SIG-M5 treated with dmso at 0.1 percent for 504 hours (cell line): ENCODE measurements at regions not wholly inside any gene's neighbourhood (a gene's known extent, or its start where the extent isn't known, plus 50 kb on each side); places are given as distances from the start of the nearest gene placed in this dataset.

Experiments used
- DNase-seq: peaks from one replicate; lab custom pipeline; 2025; ENCODE audit not compliant: unreplicated experiment; lab: John Stamatoyannopoulos, UW

DNA sequence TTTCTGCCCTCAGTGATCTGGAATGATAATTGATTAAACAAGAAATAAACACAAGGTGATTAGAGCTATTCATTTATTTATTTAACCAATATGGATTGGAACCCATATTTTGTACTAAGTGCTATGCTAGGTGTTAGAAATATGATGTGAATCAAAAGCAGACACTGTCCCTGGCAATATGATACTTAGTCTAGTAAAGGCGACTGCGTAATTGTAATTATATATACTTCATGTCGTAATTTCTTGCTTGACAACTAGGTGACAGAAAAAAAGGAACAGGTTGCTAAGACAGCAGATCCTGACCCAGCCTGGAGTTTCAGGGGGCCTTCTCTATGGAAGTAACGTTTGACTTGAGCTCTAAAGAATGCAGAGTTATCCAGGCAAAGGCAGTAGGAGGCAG lies 236.5 kb upstream of the F9 start:
- no peak for DNase-seq

DNA sequence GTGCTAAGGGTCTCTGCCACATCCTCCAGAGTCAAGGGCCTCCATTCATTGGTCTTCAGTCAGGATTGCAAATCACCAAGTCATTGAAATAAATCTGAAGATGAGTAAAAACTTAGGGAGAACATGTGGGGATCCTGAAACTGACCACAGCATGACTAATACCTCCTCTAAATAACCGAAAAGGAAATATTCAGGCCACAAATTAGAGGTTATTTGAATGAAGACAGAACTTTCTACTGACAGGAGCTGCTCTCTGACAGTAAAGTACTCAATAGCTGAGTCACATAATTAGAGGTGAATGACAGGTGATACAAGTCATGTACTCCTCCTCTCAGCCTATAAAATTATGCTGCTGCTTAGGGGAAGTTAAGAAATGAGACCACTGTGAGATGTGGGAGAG lies 240.2 kb upstream of the F9 start:
- no peak for DNase-seq

DNA sequence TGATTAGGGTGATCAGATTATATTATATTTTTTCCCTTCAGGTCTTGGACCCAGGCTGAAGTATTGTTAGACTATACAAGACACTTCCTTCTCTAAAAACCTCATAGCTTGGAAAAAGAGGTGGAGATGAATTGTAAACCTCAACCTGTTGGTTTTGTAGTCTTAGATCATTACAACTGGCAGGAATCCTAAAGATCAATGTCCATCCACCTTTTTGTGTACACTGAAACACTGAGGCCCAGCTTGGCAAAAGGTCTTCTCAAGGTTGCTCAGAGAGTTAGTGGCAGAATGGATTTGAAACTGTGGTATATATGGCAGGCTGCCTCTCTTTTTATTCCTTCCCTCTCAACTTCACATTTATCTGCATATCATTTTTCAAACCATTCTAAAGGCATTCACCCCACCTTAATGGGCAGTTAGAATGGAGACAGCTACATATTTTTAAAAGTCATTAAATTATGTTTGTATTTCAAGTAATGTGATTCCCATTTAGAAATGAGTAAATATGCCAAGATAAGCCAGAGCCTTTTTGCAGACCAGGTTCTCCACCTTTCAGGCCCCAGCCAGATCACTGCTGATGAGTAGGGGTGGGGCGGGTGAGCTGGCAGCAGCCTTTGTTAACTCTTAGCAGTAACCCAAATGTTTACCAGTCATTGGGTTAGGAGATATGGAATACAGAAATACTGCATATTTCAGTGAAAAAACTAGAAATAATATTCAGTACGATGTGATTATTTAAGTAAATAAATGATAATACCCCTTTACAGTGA lies 243.2 kb upstream of the F9 start:
- DNase-seq = no peak

DNA sequence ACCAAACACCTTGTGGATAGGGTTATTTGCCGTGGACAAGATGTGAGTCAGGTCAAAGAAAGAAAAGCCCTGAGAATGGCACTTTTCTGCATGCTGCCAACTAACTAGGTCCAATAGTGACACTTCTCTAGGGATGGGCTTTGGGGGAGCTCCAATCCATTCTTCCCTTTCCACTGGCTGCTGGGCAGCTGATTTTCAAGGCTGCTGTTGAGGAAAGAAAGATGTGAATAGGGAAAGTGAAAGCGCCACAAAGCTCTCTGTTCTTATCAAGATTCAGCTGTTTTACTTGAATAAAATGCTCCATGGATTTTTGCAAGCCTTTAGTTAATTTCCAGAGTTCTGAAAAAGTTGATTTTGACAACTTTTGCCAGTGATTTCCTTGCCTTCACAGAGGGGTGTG lies 244.2 kb upstream of the F9 start:
- DNase-seq = no peak

DNA sequence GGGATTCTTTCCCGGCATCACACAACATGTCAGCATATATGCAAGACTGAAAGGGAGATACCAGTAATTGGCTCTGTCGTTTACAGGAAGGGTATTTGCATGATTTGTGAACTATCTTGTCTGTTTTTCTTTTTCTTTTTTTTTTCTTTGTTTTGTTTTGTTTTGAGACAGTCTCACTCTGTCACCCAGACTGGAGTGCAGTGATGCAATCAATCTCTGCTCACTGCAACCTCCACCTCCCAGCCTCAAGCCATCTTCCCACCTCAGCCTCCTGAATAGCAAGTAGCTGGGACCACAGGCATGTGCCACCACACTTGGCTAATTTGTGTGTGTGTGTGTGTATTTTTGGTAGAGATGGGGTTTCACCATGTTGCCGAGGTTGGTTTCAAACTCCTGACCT lies 262.7 kb upstream of the F9 start:
- DNase-seq = no peak

DNA sequence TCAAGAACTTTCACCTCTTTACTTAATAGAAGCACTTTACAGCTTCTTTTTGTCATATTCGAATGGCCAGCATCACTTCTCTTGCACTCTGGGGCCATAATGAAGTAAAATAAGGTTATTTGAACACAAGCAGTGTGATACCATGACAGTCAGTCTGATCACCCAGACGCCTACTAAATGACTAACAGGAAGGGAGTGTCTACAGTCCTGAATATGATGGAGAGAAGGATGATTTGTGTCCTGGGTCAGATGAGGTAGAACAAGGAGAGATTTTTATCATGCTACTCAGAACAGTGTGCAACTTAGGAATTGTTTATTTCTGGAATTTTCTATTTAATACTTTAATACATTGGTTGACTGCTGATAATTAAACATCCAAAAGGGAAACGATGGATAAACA lies 284.2 kb upstream of the F9 start:
- no peak for DNase-seq

DNA sequence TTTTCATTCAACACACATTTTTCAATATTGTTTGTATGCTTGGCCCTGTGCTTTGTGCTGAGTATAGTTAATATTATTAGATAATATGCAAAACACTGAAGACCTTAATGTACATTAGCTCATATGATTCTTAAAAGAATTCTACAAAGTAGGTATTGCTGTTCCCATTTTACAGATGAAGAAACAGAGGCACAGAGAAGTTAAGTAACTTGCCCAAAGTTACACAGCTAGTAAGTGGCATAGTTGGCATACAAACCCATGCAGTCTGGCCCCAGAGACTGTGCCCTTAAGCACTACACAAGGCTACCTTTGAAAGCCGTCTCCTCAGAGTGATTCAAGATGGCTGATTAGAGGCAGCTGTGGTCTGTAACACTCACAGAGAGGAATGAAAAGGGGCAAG lies 293.4 kb upstream of the F9 start:
- DNase-seq = no peak

DNA sequence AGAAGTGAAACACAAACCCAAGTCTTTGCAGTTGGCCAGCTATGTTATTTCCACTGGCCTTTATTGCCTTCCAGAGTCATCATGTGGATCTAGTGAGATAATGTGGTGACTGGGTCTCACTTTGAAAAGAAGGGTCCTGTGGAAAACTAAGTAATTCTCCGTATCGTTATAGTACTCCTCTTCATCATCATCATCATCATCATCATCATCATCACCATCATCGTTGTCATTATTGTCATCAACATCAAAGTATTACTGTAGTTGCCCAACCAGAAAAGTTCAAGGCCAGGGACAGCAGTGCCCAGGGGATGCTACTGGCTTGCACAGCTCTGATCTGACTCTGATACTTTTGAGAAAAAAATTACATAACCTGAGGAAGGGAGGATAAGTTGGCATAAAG lies 295.6 kb upstream of the F9 start:
- DNase-seq = no peak

DNA sequence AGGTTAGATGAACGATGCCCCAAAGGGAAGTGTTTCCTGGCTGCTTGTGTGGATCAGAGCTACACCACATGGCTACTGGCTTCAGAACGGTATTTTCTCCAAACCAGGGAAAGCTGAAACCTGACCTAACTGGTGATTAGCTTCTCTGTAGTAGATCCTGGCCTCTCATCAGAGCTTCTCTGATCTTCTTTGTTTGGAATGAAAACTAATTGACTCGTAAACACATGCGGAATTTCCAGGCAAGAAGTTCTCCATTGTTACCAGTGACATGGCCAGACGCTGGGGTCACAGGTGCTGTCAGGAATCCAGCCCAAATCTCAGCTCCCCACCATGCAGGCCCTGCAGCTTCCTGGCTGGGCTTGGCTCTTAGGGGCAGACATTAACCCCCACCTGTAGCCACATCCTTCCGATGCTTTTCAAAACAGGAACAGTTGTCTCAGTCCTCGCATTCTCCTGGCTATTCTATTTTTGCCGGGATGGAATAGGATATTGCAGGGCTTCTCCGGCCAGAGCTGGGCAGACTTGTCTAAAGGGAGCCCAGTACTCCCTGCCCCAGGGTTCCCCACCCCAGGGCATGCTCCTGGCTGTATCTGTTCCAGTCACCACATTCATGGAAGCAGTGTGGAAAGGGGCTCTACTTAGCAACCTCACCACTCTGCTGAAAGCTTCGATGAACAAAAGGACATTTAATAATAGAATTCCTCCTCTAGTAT lies 305.4 kb upstream of the F9 start:
- no peak for DNase-seq

DNA sequence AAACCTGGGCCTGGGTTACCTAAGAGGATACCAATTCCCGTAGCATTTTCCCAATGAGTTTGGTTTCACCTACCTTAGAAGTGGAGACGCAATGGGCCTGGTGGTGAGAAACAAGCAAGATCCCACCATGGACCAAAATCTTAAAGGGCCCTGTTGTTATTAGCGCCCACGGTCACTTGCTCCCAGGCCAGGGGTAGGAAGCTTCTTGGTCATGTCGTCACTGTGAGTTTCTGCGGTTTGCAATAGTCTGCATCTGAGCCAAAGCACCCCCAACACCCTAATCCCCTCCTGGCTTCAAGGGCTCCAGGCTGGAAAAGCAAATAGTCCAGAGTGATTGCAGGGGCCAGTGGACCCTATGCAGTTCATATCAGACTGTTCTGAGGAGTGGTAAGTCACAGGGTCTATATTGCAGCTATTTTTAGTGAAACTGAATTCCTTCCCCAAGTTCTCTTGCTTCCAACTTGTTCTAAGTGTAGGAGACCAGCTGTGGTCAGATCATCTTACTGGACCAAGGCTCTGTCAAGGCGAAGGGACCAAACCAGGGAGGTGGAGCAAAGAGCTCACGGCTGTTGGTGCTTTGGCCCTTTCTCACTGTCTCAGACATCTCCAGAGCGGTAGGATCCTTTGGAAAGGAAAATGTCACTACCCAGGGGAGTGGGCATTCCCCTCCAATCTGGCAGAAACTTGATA lies 307.9 kb upstream of the F9 start:
- DNase-seq = no peak

DNA sequence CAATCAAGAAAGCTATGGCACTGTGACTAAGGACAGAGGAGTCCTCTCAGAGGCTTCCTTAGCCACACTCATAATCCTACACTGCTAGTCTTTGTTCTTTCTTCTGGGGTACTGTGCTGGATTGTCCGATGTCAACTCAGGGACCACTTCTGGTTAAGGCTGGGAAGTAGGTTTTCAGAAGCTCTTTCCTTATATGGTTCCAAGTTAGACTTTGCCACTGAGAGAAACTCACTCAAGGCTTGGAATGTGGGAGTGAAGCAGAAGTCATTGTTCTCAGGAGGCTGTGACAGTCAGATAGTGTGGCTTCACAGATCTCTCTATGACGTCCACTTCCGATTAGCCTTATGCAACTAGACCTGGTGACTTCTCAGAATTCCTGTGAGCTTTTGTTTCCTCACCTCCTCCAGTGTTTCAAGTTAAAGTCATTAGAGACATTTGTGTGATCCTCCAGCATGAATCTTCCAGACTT lies 317.3 kb upstream of the F9 start:
- no peak for DNase-seq

DNA sequence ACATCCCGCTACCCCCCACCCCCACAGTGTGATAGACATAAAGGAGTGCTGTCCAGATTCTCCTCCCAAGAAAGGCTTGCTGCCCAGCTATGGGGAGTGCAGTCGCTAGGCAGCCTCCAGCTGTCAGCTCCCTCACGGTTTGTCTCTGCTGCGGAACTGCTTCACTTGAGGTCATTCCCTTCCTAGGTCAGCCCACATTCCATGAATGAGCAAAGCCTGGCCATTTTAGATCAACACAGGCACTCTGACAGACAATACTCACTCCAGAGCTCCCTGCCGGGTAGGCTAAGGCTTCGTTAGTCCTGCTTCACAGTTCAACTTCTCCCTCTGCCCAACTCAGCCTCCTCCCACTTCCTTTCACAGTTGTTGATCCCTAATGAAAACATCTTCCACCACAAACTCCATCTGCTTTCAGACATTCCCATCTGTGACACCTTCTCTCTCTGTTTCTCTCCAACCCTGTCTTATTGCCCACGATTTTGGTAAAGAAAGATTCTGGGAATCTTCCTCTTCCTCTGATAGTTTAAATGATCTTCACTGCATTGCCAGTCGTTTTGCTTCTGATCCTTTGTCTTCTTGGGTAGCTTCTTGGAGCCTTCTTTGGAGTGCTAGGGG lies 318.9 kb upstream of the F9 start:
- no peak for DNase-seq

DNA sequence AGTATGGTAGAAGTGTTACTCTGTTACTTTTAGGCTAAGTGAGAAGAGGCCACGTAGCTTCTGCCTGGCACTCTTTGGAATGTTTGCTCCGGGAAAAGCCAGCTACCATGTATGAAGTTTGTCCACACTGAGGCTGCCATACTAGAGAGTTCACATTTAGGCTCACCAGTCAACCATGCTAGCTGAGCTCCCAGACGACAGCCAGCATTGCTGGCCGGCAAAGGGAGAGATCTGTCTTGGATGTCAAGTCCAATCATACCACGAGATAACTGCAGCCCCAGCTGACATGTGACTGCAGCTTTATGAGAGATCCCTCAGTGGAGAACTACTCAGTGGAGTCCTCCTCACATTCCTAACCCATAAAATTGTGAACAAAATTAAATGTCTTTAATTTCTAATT lies 321.2 kb upstream of the F9 start:
- no peak for DNase-seq

DNA sequence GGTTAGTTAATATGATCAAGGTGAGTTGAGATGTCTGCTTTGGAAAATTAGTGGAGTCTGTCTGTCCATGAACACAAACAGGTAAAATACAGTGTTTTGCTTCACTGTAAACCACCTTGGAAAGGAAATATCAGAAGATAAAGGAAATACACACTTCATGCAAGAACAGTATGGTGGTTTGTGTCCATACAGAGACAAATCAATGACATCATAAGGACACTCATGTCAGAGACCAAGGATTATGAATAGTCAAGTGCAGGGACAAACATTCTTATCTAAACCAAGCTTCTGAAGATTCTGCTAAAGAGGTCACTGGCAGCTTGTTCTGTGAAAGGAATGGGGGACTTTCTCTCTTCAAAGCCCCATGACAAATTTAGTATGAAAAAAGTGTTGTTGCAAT lies 322.9 kb upstream of the F9 start:
- DNase-seq = no peak

DNA sequence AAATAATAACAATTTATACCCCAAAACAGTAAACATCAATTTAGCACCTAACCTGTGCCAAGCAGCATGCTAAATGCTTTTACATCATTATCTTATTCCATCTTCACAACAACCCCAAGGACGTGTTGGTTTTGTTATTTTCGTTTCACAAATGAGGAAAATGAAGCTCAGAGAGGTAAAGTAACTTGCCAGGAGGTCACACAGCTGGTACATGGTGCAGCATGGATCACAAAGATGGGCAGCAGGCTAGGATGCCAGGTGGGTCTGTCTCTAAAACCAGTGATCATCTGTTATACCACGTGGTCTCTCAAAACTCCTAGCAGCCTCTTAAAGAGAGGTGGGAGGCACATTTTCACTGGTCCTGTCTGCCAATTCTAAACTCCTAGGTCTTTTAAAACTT lies 323.6 kb upstream of the F9 start:
- DNase-seq = no peak

DNA sequence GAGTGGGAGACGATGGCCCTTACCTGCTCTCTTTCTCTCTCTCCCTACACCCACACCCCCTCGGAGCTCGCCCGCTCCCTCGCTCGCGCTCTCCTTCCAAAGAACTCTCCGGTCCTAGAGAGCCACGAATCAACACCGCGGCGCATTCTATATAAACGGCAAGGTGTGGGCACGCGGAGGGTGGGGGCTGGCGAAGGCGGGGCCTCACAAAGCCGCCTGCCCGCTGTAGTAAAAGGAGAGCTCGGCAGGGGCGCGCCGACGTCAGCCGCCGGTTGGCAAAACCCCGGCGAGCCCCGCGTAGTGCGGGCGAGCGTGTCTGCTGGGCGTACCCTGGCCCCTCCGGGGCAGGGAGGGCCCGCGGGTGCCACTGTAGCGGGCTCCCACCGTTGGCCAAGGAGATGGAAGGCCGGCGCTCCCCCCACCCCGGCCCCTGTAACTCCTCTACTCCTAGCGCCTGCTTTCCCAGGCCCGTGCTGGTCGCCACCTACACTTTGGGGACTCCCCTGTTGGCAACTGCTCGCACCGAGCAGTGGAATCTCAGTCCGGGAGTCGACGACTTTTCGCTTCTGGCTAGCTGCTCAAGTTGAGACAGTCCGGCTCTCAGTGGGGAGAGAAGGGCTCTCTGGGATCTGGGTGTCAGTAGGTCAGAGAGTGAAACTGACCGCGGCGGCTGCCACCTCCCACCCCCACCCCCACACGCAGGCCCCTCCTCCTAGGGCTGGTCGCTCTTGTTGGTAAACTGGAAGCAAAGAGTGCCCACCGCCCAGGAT lies 325.5 kb upstream of the F9 start:
- no peak for DNase-seq

DNA sequence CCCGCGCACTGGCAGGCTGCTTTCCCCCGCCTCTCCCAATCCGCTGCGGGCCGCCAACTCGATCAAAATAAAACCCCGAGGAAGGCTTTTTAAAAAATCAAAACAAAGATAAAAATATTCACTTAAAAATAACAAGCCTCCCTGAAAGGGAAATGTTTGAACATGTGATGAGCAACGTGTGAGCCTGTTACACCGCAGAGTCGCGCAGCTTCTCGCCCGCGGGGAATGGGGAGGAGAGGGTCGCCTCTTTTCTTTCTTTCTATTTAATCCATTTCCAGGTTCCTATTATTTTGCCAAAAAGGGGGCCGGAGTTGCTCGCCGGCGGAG lies 326.0 kb upstream of the F9 start:
- DNase-seq = no peak

DNA sequence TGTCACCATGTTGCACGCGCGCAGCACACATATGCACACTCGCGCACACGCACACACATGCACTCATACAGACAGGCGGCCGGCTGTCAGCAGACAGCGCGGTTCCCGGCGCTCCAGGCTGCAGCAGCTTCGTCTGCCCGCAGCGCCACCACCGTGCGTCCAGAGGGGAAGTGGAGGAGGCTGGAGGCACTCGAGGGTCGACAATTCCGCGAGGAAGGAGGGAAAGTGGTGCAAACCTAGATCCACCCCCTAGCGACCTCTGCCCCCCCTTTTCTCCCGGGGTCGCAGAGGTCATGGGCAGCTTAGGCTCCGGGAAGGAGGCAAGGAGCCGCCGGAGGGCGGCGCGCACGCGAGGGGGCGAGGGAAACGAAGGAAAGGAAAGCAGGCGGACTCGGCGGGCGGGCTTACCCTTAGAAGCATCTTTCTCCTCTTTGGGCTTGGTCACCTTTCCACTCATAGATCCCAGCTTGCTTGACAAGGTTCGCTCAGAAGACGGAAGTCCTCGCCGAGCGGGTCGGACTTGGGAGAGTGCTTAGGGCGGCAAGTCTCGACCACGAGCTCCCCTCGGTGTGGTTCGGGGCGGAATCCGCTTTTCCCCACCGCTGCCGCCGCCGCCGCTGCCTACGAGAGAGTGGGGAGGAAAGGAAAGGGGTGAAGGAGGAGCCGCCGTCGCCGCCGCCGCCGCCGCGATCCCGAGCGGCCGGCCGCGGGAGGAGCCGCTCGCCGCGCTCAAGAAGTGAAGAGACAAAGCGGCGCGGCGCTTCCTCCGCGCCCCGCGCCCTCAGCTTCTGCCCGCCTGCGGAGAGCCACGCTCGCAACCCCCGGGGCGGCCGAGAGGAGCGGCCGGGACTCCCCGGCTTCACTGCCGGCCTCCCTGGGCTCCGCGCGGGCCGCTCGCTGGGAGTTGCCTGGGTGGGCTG lies 326.6 kb upstream of the F9 start:
- DNase-seq = no peak

DNA sequence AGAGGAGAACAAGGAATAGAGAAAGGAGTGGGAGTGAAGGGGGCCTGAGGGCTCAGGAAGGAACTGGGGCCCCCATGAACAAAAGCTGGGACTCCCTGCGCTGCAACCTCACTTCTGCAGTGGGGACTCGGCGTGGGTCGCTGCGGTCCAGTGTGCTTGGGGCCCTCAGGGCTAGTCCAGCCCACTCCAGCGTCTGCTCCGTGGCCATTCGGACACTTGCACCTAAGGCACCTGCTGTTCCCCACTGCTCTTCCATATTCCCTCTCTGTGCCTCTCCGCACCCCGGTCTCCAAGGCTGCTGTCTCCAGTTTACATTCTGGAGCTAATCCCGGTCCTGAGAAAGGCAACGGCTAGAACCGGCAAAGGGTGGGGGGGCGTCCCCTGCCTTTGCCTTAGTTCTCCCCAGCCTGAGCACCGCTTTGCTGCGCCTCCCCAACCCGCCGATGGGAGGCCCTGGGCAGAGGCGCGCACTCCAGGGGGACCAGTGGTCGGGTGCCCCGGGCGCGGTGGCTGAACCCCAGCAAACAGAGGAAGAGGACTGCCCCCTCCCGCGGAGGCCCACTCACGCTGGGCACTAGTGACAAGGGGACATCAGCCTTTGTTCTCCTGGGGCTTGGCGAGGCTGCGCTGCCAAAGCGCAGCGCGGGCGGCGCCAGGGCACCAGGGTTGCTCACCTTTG lies 327.7 kb upstream of the F9 start:
- no peak for DNase-seq

DNA sequence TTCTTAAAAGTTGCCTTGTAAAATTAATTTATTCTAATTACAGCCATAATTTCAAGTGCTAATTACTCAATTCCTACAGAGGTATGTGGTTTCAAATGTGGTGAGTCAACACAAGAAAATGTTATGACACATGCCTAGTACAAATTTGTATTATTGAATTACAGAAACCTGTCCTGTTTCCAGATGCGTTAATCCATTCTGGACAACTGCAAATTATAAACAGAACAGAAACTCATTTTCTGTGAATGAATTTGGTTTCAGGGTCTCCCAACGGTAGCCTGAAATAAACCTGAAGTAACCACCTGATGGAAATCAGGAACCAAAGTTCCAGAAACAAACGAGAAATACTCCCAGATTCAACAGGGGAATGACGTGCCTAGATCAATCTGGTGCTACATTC lies 328.6 kb upstream of the F9 start:
- no peak for DNase-seq
